Hypothalamus (tissue), 51 donors: ENCODE measurements at regions not wholly inside any gene's neighbourhood (a gene's known extent, or its start where the extent isn't known, plus 50 kb on each side); places are given as distances from the start of the nearest gene placed in this dataset.
"Not testable (repeated sequence)": the region's sequence is repeated elsewhere in the genome, so short reads cannot be mapped to it uniquely, and the experiment has no call there.

Source experiments
- DNase-seq, 51 donors: peaks; one replicate each; lab custom pipeline; 2025; lab: John Stamatoyannopoulos, UW

GRCh38 chr2:44051593-44052347 is 56.0 kb upstream of the LRPPRC start:
- no peak for DNase-seq

GRCh38 chr2:44052584-44052983 is 56.8 kb upstream of the LRPPRC start:
- no peak for DNase-seq

- DNase-seq: no peak
Observed at GRCh38 chr2:44053052-44053451, 57.3 kb upstream of the LRPPRC start.

GRCh38 chr2:44053456-44053855 is 57.7 kb upstream of the LRPPRC start:
- DNase-seq: no peak

- no peak for DNase-seq
Observed at GRCh38 chr2:44055229-44055628, 59.4 kb upstream of the LRPPRC start.

GRCh38 chr2:44055664-44056063 is 59.9 kb upstream of the LRPPRC start:
- DNase-seq: no peak

GRCh38 chr2:44056947-44057346 is 61.2 kb upstream of the LRPPRC start:
- DNase-seq: no peak

- DNase-seq: not testable (repeated sequence)
Observed at GRCh38 chr2:44060286-44060685, 64.5 kb upstream of the LRPPRC start.

- DNase-seq: no peak
Observed at GRCh38 chr2:44060990-44061389, 65.2 kb upstream of the LRPPRC start.

GRCh38 chr2:44061469-44061868 is 65.7 kb upstream of the LRPPRC start:
- no peak for DNase-seq

GRCh38 chr2:44061876-44062275 is 66.1 kb upstream of the LRPPRC start:
- no peak for DNase-seq

- DNase-seq: no peak
Observed at GRCh38 chr2:44063033-44063432, 67.2 kb upstream of the LRPPRC start.

GRCh38 chr2:44064281-44064680 is 68.5 kb upstream of the LRPPRC start:
- not testable (repeated sequence) for DNase-seq

- not testable (repeated sequence) for DNase-seq
Observed at GRCh38 chr2:44067012-44067790, 71.4 kb upstream of the LRPPRC start.

GRCh38 chr2:44067791-44068181 is 72.0 kb upstream of the LRPPRC start:
- not testable (repeated sequence) for DNase-seq

- DNase-seq: no peak
Observed at GRCh38 chr2:44071454-44072046, 75.8 kb upstream of the LRPPRC start.

- not testable (repeated sequence) for DNase-seq
Observed at GRCh38 chr2:44073667-44074066, 77.9 kb upstream of the LRPPRC start.

- DNase-seq: not testable (repeated sequence)
Observed at GRCh38 chr2:44074795-44075194, 79.0 kb upstream of the LRPPRC start.

GRCh38 chr2:44075541-44075940 is 79.8 kb upstream of the LRPPRC start:
- peak in 34 of 51 donors; percentile 12 to 83 (median 42) for DNase-seq

GRCh38 chr2:44077942-44078511 is 82.2 kb upstream of the LRPPRC start:
- no peak for DNase-seq

GRCh38 chr2:44079686-44080085 is 83.9 kb upstream of the LRPPRC start:
- no peak for DNase-seq
